ENCODE measurements at regions not wholly inside any gene's neighbourhood (a gene's known extent, or its start where the extent isn't known, plus 50 kb on each side); places are given as distances from the start of the nearest gene placed in this dataset.

DNA sequence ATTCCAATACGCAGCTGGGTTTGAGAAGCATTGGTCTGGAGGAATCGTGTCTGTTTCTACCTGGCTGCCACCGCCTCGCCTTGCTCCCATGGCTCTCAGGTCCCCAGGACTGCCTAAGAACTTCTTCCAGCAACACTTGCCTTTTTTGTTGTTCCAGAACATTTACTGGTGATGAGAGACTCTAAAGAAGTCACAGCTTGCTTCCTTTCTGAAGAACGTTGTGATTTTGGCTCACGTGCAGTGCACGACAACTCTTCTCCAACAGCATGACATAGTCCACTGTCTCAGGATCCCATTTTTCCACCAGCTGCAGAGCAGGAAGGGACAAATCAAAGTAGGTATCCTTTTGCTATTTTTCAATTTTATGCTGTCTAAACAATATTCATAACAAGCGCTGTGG, 940.9 kb downstream of the SLC4A3 start:
- no peak for DNase-seq
- Histone ChIP-seq H3K36me3 (ENCODE audit: control insufficient read depth in 4 of 4, insufficient read depth in 4 of 4, low read length in 4 of 4) (no peaks in the 10 kb centered on the region), H3K27ac (ENCODE audit: low read depth in 1 of 2, low read length in 1 of 2) (no peak overlapping the region), H3K27me3 (ENCODE audit: control insufficient read depth in 3 of 3, insufficient read depth in 3 of 3, low read length in 2 of 3) (no peaks in the 10 kb centered on the region), H3K4me1 (ENCODE audit: control insufficient read depth in 5 of 5, insufficient read depth in 5 of 5, low read length in 5 of 5) (no peaks in the 10 kb centered on the region), H3K9ac (ENCODE audit: insufficient read depth in 1 of 2, low read length in 2 of 2) (no peak overlapping the region), H3K4me3 (no peak overlapping the region), H3K9me3 (ENCODE audit: control insufficient read depth in 4 of 4, insufficient read depth in 3 of 4, low read length in 3 of 4) (peaks cover 0 to 4% (median 0%) of the 10 kb centered on the region in 4 donors)
- no peak for ATAC-seq (ENCODE audit: insufficient read depth, low FRiP score)
- 87% methylated on average over 8 of the region's 8 CpGs for WGBS, 2 donors
- TF ChIP-seq, protein P1, sequence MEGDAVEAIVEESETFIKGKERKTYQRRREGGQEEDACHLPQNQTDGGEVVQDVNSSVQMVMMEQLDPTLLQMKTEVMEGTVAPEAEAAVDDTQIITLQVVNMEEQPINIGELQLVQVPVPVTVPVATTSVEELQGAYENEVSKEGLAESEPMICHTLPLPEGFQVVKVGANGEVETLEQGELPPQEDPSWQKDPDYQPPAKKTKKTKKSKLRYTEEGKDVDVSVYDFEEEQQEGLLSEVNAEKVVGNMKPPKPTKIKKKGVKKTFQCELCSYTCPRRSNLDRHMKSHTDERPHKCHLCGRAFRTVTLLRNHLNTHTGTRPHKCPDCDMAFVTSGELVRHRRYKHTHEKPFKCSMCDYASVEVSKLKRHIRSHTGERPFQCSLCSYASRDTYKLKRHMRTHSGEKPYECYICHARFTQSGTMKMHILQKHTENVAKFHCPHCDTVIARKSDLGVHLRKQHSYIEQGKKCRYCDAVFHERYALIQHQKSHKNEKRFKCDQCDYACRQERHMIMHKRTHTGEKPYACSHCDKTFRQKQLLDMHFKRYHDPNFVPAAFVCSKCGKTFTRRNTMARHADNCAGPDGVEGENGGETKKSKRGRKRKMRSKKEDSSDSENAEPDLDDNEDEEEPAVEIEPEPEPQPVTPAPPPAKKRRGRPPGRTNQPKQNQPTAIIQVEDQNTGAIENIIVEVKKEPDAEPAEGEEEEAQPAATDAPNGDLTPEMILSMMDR (IDR thresholded peaks at IDR 0.05; ENCODE audit: control extremely low read depth, extremely low read depth) = no peak

DNA sequence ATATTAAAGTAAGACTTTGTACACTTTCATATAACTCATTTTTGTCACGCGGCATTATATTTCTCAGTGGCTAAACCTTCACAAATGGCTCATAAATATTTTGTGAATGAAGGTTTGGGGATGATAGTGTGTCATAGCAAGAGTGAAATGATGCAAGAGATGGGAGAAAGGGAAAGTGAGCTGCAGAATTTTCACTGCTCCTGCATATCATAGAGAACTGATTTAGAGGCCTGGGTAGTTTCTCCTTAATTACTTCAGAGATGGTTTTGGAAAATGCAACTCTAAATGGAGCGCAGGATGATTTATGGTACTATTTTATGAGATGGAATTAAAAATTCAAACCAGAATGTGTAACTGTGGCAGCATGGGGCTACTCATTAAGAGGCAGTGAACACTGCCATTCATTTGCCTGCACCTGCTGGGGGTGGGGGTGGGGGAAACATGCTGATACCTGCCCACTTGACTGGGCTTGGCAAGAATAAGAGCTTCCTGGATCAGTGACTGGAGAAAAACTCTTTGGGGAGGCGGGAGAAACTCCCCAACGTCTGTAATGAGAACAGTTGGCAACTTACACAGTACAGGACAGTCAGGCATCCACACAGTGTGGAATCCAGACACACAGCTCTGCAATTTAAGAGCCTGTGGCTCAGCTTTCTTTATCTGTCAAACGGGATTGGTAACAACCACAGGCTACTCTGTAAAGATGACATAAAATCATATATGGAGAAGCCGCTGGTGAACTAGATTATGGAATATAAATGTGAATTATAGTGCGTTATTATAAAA, 941.9 kb downstream of the SLC4A3 start:
- H3K9me3 ChIP-seq (ENCODE audit: control insufficient read depth in 4 of 4, insufficient read depth in 3 of 4, low read length in 3 of 4) = peaks cover 0 to 4% (median 0%) of the 10 kb centered on the region in 4 donors
- WGBS, 2 donors = 81 to 89% methylated on average over 8 of the region's 8 CpGs
- H3K27me3 ChIP-seq (ENCODE audit: control insufficient read depth in 3 of 3, insufficient read depth in 3 of 3, low read length in 2 of 3) = no peaks in the 10 kb centered on the region
- ATAC-seq (ENCODE audit: insufficient read depth, low FRiP score) = no peak
- no peak for DNase-seq
- no peaks in the 10 kb centered on the region for H3K4me1 ChIP-seq (ENCODE audit: control insufficient read depth in 5 of 5, insufficient read depth in 5 of 5, low read length in 5 of 5)
- no peak overlapping the region for H3K9ac ChIP-seq (ENCODE audit: insufficient read depth in 1 of 2, low read length in 2 of 2)
- TF ChIP-seq, protein P1 (IDR thresholded peaks at IDR 0.05; ENCODE audit: control extremely low read depth, extremely low read depth) = no peak
- no peak overlapping the region for H3K4me3 ChIP-seq
- no peaks in the 10 kb centered on the region for H3K36me3 ChIP-seq (ENCODE audit: control insufficient read depth in 4 of 4, insufficient read depth in 4 of 4, low read length in 4 of 4)
- H3K27ac ChIP-seq (ENCODE audit: low read depth in 1 of 2, low read length in 1 of 2) = no peak overlapping the region

DNA sequence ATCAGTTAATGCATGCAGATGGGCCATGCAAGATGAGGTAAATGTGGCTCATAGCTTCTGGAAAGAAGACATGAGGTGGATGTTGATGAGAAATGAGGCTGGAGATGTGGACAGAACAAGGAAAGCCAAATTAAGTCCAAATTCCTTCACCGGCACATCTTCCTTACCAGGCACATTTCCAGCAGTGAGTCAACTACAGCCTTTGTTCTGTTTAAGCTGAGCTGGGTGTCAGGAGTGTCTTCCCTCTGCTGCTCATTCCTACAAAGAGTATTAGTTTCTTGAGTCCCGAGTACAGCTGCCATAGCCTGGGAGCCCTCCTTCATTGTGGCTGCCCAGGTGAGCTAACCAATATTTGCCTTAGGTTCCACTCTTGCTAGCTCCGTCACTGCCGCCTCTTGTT, 945.0 kb downstream of the SLC4A3 start:
- ATAC-seq (ENCODE audit: insufficient read depth, low FRiP score) = no peak
- Histone ChIP-seq H3K27ac (ENCODE audit: low read depth in 1 of 2, low read length in 1 of 2) (no peak overlapping the region), H3K36me3 (ENCODE audit: control insufficient read depth in 4 of 4, insufficient read depth in 4 of 4, low read length in 4 of 4) (no peaks in the 10 kb centered on the region), H3K9me3 (ENCODE audit: control insufficient read depth in 4 of 4, insufficient read depth in 3 of 4, low read length in 3 of 4) (peaks cover 0 to 4% (median 0%) of the 10 kb centered on the region in 4 donors), H3K4me1 (ENCODE audit: control insufficient read depth in 5 of 5, insufficient read depth in 5 of 5, low read length in 5 of 5) (no peaks in the 10 kb centered on the region), H3K4me3 (no peak overlapping the region), H3K27me3 (ENCODE audit: control insufficient read depth in 3 of 3, insufficient read depth in 3 of 3, low read length in 2 of 3) (no peaks in the 10 kb centered on the region), H3K9ac (ENCODE audit: insufficient read depth in 1 of 2, low read length in 2 of 2) (no peak overlapping the region)
- TF ChIP-seq, protein P1 (IDR thresholded peaks at IDR 0.05; ENCODE audit: control extremely low read depth, extremely low read depth) = no peak
- no peak for DNase-seq
- WGBS, 2 donors = 89 to 95% methylated on average over 4 of the region's 4 CpGs

Data from lung (tissue), 11 donors.